A673 (cell line): ENCODE measurements at regions not wholly inside any gene's neighbourhood (a gene's known extent, or its start where the extent isn't known, plus 50 kb on each side); places are given as distances from the start of the nearest gene placed in this dataset.

Source experiments
- CTCF ChIP-seq: fragments of 300-800, 200-600 bp; sonication (generic); conservative IDR thresholded peaks from 2 replicates; pipeline ENCODE4 v1.5.1; 2017; ENCODE audit warnings: low read depth, mild to moderate bottlenecking, antibody characterized with exemption, low read length, moderate library complexity, mixed read lengths
- EZH2 ChIP-seq: fragments of 200-600 bp; sonication (generic); IDR thresholded peaks from 2 replicates; pipeline ENCODE4 v1.6.1; 2017; ENCODE audit warnings: borderline replicate concordance, low read depth, mild to moderate bottlenecking, mixed read lengths, antibody characterized with exemption, low read length; ENCODE audit not compliant: poor library complexity, severe bottlenecking

- TF ChIP-seq CTCF = no peak
- TF ChIP-seq EZH2 = no peak
These were observed 53.6 kb upstream of the EPCAM start for GRCh38 chr2:47315475-47315874.
